HEK293T (cell line): ENCODE measurements at regions not wholly inside any gene's neighbourhood (a gene's known extent, or its start where the extent isn't known, plus 50 kb on each side); places are given as distances from the start of the nearest gene placed in this dataset.

ENCODE experiments used
- CTCF ChIA-PET: fragments of 350-600 bp; formaldehyde crosslinking; extraction: SDS; loops from one replicate; lab custom pipeline; 2021; ENCODE audit warnings: antibody characterized with exemption, inconsistent platforms; lab: Yijun Ruan, JAX
- POLR2A ChIA-PET: fragments of 350-600 bp; formaldehyde crosslinking; extraction: SDS; loops from one replicate; lab custom pipeline; 2020; ENCODE audit warnings: antibody characterized with exemption, inconsistent platforms; lab: Yijun Ruan, JAX
- DNase-seq: peaks from one replicate; pipeline ENCODE4 v3.0.0; 2012; ENCODE audit warnings: mixed read lengths; ENCODE audit errors: extremely low spot score
- ARNT ChIP-seq: fragments of 450-650 bp; IDR thresholded peaks from 2 replicates; pipeline ENCODE4 v1.6.1; 2017; ENCODE audit warnings: mild to moderate bottlenecking
- BHLHE40 ChIP-seq: fragments of 450-650 bp; IDR thresholded peaks from 2 replicates; pipeline ENCODE4 v1.6.1; 2016; ENCODE audit warnings: mild to moderate bottlenecking, moderate library complexity, borderline replicate concordance
- CTBP1 ChIP-seq: fragments of 450-650 bp; IDR thresholded peaks from 2 replicates; pipeline ENCODE4 v1.6.1; 2016; ENCODE audit warnings: borderline replicate concordance
- ELF4 ChIP-seq: fragments of 450-650 bp; IDR thresholded peaks from 2 replicates; pipeline ENCODE4 v1.6.1; 2017; ENCODE audit warnings: antibody characterized with exemption
- FOXK2 ChIP-seq: fragments of 450-650 bp; IDR thresholded peaks from 2 replicates; pipeline ENCODE4 v1.6.1; 2016; ENCODE audit warnings: mild to moderate bottlenecking
- FOXM1 ChIP-seq: fragments of 450-650 bp; IDR thresholded peaks from 2 replicates; pipeline ENCODE4 v1.6.1; 2017; ENCODE audit warnings: mild to moderate bottlenecking, borderline replicate concordance
- HDGF ChIP-seq: fragments of 450-650 bp; IDR thresholded peaks from 2 replicates; pipeline ENCODE4 v1.6.1; 2017; ENCODE audit warnings: antibody characterized with exemption, borderline replicate concordance
- L3MBTL2 ChIP-seq: fragments of 450-650 bp; conservative IDR thresholded peaks from 2 replicates; pipeline ENCODE4 v1.6.1; 2016; ENCODE audit warnings: mild to moderate bottlenecking
- LEF1 ChIP-seq: fragments of 450-650 bp; IDR thresholded peaks from 2 replicates; pipeline ENCODE4 v1.6.1; 2017; ENCODE audit warnings: mild to moderate bottlenecking, borderline replicate concordance
- NFRKB ChIP-seq: fragments of 450-650 bp; IDR thresholded peaks from 2 replicates; pipeline ENCODE4 v1.6.1; 2016; ENCODE audit warnings: mild to moderate bottlenecking, moderate library complexity
- PKNOX1 ChIP-seq: fragments of 450-650 bp; IDR thresholded peaks from 2 replicates; pipeline ENCODE4 v1.6.1; 2016
- SP1 ChIP-seq: fragments of 450-650 bp; IDR thresholded peaks from 2 replicates; pipeline ENCODE4 v1.6.1; 2017
- SUZ12 ChIP-seq: fragments of 450-650 bp; IDR thresholded peaks from 2 replicates; pipeline ENCODE4 v1.6.1; 2016; ENCODE audit warnings: mild to moderate bottlenecking
- TARDBP ChIP-seq: fragments of 450-650 bp; IDR thresholded peaks from 2 replicates; pipeline ENCODE4 v1.6.1; 2016
- ZNF384 ChIP-seq: fragments of 450-650 bp; IDR thresholded peaks from 2 replicates; pipeline ENCODE4 v1.6.1; 2016

- ChIA-PET POLR2A (no interaction called here), CTCF (no interaction called here)
- no peak for TF ChIP-seq FOXK2
- TF ChIP-seq LEF1, result no peak
- TF ChIP-seq ZNF384, result no peak
- TF ChIP-seq FOXM1, result no peak
- no peak for TF ChIP-seq BHLHE40
- no peak for TF ChIP-seq SUZ12
- DNase-seq, result no peak
Measured at GRCh38 chr3:139289860-139290524, 53.8 kb upstream of the MRPS22 start.

GRCh38 chr3:139291276-139292051 lies 52.4 kb upstream of the MRPS22 start:
- DNase-seq, result no peak
- ChIA-PET CTCF (no interaction called here), POLR2A (interaction anchor here (0.7 kb wide), 1 partner anchor 98 kb away, joined by 3 read pairs; no protein-coding TSS in a partner anchor)
- no peak for TF ChIP-seq CTBP1
- TF ChIP-seq NFRKB, result no peak
- TF ChIP-seq L3MBTL2, result no peak
- TF ChIP-seq SUZ12, result no peak
- TF ChIP-seq HDGF, result no peak

GRCh38 chr3:139292192-139292591 lies 51.6 kb upstream of the MRPS22 start:
- ChIA-PET POLR2A (no interaction called here), CTCF (no interaction called here)
- DNase-seq, result no peak
- TF ChIP-seq FOXM1 (no peak), TARDBP (no peak), ELF4 (no peak), L3MBTL2 (no peak), LEF1 (no peak), PKNOX1 (no peak), SP1 (no peak), FOXK2 (no peak), ZNF384 (no peak), ARNT (no peak), CTBP1 (no peak), SUZ12 (no peak)

GRCh38 chr3:139292711-139293664 lies 50.8 kb upstream of the MRPS22 start:
- peak; percentile 22 for DNase-seq
- POLR2A ChIA-PET, result no interaction called here
- CTCF ChIA-PET, result no interaction called here
- no peak for TF ChIP-seq NFRKB
- peak; percentile 74 for TF ChIP-seq PKNOX1

GRCh38 chr3:139293665-139294023 lies 50.2 kb upstream of the MRPS22 start:
- ChIA-PET CTCF (interaction anchor here (0.6 to 1.1 kb wide), 2 partner anchors 10 to 182 kb away, joined by 4 to 6 read pairs; no protein-coding TSS in a partner anchor), POLR2A (no interaction called here)
- TF ChIP-seq SP1, result no peak
- no peak for TF ChIP-seq ZNF384
- DNase-seq, result no peak
